HG02938 (cell line): ENCODE measurements at regions not wholly inside any gene's neighbourhood (a gene's known extent, or its start where the extent isn't known, plus 50 kb on each side); places are given as distances from the start of the nearest gene placed in this dataset.
"Not testable (repeated sequence)": the region's sequence is repeated elsewhere in the genome, so short reads cannot be mapped to it uniquely, and the experiment has no call there.

Experiments
- ATAC-seq: cut with Tn5 transposase; IDR thresholded peaks from one replicate; pipeline ENCODE4 v1.9.1; 2021; ENCODE audit warnings: mild to moderate bottlenecking, moderate library complexity; ENCODE audit not compliant: unreplicated experiment

DNA sequence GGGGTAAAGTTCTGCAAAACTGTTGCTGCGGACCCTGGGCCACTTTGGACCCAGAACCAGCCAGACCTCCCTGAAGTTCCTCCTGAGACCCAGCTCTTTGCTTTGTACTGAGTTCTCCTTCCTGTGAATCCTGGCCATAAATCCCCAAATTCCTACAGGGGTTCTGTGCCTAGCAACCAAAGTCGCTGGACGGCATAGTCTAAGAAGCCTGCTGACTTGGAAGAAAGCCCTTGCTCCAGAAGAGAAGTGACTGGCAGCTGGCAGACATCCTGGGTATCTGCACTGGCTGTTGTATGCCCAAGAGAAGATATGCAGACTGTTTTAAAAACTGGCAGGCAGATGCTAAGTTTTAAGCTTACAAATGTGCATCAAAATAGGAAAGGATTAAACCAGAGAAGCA, 99.9 kb upstream of the SLC24A4 start:
- ATAC-seq: no peak

DNA sequence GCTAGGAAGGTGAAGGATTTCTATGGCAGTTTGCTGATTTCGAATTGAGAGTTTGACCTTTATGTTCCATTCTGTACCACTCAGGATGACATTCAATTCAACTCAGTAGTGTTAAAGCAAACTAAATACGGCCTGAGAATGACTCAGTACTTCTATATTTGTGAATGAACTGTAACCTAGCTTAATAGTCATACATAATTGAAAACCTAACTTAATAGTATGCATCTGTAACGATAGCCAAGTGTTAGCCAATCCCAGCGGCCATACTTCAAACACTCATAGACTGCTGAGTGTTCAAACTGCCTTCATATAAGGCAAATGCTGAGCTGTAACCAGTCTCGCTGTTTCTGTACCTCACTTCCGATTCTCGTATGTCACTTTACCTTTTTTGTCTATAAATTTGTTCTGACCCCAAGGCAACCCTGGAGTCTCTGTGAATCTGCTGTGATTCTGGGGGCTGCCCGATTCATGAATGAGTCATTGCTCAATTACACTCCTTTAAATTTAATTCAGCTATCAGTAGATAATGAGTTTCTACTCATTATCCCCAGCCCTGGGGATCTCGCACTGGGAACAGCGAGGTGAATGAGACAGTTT, 98.5 kb upstream of the SLC24A4 start:
- no peak for ATAC-seq

DNA sequence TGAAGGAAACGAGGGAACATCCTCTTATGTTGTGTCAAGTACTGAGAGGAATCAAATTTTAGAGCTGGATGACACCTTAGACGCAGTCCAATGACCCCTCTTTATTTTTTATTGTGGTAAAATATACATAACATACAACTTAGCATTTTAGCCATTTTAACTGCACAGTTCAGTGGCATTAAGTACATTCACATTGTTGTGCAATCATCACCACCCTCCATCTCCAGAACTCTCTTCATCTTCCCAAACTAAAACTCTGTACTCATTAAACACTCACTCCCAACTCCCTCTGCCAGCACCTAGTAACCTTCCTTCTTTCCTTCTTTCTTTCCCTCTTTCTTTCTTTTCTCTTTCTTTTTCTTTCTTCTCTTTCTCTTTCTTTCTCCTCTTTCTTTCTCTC, 97.2 kb upstream of the SLC24A4 start:
- ATAC-seq: no peak

DNA sequence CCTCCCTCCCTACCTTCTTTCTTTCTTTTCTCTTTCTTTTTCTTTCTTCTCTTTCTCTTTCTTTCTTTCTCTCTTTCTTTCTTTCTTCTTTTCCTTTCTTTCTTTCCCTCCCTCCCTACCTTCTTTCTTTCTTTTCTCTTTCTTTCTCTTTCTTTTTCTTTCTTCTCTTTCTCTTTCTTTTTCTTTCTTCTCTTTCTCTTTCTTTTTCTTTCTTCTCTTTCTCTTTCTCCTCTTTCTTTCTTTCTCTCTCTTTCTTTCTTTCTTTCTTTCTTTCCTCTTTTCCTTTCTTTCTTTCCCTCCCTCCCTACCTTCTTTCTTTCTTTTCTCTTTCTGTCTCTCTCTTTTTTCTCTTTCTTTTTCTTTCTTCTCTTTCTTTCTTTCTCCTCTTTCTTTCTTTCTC, 96.8 kb upstream of the SLC24A4 start:
- ATAC-seq: not testable (repeated sequence)

DNA sequence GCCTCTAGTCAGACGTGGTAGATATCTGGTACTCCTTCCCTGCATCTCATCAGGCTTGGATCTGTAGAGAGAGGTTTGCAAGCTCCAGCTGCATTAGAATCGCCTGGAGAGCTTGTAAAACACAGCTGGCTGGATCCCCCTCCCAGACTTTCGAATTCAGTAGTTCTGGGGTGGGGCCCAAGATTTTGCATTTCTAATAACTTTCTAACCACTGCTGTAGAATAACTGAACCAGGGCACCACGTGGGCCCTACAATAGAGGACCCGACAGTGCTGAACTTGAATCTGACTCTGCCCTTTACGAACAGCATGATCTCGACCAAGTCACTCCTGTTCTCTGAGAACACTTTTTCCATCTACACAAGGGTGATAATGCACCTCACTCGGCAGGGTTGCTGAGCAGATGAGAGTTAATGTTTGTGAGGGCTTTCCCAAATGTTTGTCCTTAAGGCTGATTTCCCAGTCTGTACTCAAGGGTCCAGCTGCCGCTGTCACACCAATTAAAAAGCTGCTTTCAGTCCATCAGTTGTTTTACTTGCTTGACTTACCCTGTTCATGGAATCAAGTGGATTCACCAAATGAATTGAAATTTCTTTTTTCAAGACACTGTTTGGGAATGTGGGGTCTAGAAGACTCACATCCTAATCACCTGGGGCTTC, 86.6 kb upstream of the SLC24A4 start:
- no peak for ATAC-seq

DNA sequence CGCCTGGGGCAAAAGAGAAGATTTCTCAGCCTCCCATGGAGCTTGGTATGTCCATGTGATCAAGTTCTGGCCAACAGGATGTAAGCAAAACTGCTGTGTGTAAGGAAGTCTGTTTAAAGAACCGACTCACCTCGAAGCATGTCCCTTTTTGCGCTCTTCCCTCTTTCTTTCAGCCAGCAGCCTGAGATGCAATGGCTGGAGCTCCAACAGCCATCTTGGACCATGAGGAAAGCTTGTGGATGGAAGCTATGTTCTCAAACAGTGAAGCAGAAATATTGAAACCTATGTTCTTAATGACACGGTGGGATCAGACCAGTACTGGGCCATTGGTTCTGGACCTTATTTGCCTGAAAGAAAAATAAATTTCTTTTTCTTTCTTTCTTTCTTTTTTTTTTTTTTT, 82.3 kb upstream of the SLC24A4 start:
- ATAC-seq: no peak

DNA sequence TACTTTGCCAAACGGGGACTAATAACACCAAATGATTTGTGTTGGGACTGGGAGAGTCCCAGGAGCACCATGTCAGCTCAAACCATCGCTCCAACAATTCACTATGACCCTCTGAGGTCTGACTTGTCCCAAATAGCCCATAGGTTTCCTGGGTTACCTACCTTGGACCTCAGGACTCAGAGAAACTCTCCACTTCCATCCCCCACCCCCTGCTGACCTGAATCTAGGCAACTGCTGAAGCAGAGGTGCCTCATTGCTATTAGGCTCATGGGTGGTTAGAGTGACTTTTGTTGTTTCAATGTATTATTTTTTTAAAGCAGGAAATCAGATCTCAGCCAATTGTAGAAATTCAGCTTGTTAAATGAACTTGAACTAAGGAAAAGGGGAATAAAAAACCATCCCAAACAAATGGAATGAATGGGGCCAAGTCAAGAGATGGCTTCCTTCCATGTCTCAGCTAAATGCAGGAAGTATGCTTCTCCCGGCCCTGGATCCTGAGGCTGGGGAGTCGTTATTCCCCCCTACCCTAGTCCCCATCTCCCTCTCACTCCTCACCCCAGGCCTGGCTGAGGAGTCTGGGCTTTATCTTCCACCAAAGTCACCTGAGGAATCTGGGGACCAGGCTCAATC, 80.9 kb upstream of the SLC24A4 start:
- ATAC-seq: no peak

DNA sequence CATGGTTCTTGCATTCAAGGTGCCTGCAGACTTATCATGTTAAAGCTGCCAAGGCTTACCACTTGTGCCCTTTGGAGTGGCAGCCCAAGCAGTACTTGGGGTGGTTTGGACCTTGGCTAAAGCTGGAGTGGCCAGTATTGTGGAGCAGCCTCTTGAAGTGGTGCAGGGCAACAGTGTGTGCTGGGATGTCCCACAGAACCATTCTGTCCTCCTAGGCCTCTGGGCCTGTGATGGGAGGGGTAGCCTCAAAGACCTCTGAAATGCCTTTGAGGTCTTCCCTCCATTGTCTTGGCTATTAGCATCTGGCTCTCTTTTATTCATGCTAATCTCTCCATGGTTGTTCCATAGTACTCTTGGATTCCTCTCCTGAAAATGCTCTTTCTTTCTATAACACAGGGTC, 78.2 kb upstream of the SLC24A4 start:
- ATAC-seq: no peak

DNA sequence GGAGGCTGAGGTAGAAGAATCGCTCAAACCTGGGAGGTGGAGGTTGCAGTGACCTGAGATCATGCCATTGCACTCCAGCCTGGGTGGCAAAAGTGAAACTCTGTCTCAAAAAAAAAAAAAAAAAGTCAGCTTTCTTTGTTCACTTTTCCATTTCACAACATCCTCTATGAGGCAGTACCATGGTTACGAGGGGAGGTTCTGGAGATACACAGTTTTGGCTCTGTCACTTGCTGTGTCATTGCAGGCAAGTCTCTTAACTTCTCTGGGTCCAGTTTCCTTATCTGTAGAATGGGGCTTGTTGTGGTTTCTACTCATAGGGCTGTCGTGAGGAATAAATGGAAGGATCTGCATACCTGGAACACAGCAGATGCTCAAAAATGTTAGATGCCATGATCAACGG, 75.6 kb upstream of the SLC24A4 start:
- ATAC-seq: no peak

DNA sequence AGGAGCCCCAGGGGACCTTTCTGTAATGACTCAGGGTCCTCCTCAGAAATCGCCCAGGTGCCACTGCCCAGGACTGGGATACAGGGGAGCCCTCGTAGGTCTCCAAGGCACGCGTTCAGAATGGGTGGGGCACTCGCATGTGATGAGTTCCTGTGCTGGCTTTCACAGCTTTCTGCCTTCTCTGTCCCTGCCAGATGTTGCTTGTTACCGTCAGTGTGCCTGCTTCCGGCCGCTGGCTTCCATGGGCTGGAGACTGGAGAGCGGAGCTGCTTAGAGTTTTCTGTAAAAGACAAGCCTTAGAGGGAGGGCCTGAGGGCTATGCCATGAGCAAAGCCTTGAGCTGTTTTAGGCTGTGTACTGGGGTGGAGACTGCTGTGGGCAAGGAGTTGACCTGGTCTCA, 75.0 kb upstream of the SLC24A4 start:
- ATAC-seq: no peak

DNA sequence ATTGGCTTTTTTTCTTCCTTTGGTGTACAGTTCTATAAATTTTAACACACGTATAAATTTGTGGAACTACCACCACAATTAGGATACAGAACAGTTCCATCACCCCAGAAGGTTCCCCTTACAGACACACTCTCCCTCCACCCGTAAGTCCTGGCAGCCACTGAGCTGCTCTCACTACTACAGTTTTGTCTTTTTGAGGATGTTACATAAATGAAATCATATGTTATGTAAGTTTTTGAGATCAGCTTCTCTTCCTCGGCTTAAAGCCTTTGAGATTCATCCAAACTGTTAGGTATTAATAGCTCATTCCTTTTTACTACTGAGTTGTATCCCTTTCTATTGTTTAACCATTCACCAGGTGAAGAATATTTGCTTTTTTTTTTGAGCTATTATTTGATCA, 74.3 kb upstream of the SLC24A4 start:
- ATAC-seq: no peak

DNA sequence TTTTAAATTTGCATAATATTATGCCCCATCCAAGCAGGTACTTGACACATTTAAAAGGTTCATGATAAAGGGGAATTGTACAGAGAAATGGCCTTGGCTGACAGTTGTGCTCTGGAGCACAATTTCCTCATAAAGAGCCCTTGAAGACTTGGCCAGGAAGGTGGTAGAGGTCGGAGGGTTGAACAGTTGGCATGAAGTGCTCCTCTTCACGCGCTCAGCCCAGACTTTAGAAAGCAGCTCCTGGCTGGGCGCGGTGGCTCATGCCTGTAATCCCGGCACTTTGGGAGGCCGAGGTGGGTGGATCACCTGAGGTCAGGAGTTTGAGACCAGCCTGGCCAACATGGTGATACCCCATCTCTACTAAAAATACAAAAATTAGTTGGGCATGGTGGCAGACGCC, 72.6 kb upstream of the SLC24A4 start:
- ATAC-seq: not testable (repeated sequence)

DNA sequence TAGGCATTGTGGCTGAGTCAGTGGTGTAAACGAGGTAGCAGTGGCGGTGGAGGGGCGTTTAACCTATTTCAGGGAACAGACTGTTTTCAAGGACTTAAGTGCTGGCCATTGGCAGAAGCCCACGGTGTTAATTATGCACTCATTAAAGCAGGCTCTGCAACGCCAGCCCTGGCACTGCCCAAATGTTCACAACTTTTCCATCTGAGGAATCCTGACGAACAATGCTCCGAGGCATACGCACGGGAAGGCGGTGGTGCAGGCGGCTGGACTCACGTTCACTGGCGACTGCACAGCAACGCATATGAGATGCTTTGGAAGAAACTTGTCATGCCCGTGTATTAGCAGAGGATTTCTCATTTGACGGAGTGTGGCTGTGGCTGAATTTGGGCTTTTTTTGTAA, 70.6 kb upstream of the SLC24A4 start:
- no peak for ATAC-seq

DNA sequence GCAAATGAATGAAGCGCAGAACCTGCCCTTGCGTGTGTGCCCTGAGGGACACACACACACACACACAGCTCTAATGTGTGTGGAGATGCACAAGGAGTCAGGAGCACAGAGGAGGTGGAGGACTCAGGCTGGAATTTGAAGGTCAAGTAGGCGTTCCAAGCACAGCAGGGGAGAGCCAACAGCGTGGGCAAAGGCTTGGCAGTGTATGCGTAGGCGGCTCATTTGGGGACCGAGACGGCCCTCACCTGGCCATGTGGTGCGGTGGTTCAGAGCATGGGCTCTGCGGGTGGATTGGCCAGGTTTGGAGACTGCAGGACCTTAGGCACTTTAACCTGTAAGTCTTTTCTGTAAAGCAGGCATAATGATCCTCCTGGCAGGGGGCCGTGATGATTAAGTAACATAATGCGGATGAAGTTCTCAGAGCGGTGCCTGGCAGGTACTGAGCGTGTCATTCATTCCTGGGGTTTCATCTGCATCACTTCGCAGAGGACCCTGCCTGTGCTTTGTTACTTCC, 69.5 kb upstream of the SLC24A4 start:
- no peak for ATAC-seq

DNA sequence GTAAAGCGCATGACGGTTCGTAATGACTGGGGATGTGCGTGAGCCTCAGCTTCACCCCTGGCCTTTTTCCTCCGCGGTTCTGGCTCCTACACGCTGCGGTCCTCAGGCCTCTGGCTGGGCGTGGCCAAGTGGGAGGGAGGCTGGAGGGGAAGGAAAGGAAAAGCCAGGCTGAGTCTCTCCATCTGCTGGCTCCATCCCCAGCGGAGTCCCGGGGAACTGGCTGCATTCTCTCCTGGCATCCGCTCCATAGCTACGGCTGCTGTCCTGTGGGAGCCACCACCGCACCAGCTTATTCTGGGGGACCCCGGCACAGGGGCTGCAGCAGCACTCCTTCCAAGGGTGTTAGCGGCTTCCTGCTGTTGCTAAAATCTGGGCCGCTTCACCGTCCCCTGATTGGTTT, 68.2 kb upstream of the SLC24A4 start:
- ATAC-seq: no peak

DNA sequence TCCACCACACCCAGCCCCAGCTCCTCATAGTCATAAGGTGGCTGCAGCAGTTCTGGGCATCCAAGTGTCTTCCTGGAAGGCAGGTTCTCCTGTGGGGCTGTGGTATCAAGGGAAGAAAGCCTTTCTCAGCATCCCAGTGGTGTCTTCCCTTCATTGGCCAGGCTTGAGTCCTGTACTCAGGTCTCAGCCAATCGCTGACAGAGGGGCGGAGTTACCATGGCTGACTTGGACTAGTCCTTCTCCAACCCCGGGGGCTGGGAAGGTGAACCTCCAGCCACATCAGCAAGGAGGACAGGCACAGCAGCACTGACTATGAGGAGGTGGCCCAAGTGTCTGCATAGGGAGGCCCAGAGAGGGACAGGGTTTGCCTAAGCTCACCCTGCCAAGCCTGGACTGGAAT, 64.0 kb upstream of the SLC24A4 start:
- no peak for ATAC-seq

DNA sequence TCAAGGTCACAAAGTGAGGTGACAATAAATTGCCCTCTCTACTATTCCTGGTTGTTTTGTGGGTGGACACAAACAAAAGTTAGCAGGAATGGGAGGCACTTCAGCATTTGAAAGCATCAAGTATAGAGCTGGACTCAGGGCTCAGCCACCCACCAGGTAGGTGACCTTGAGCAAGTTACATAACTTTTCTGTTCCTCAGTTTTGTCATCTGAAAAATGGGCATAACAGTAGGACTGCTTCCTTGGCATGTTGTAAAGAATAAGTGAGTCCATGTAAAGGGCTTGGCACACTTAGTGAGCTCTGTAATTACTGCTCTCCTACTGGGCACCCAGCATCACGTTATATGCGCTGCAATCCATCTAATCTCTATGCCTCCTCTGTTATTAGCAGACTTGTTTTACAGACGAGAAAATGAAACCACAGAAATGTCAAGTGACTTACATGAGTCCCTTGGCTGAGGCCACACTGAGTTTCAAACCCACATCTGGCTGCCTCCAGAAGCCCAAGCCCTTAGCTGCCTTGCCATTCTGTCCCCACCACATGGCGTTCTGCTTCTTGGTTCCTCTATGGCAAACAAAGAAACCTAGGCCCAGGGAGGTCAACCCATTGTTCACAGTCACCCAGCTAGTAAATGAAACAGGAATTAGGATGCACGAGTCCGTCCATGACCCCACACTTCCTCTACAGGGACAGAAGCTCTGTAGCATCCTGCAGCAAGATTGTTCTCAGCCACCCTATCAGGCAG, 63.2 kb upstream of the SLC24A4 start:
- peak; percentile 70 for ATAC-seq

DNA sequence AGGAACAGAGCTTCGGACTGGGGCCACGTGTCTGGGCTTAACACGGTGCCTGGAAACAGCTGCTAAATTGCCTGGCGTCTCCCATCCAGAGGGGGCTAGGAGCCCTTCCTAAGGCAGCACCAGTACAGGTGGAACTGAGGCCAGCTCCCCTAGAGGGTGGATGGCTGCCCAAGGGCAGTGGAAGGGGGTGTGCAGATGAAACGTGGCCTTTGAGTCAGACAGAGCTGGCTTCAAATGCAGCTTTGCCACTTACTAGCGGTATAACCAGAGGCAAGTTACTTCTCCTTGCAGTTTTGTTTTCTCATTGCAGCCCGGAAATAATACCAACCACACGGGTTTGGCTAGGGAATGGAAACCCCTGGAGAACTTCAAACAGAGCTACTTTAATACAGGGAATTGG, 59.3 kb upstream of the SLC24A4 start:
- no peak for ATAC-seq

DNA sequence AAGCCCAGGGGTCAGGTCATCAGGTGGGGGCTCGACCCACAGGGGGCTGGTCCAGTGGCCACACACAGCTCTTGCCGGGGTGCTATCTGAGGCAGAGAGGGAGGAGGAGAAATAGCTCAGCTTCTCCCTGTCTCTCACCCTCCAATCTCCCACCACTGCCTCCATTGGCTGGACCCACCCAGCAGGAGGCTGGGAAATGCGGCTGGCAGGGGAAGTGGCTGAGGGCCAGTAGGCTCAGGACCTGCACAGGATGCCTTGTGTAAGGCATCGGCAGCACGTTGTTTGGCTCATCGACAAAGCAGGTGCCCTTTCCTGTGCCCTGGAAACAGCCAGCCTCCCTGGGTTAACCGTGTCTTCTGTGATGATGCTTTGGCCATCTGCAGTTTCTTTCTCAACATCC, 58.8 kb upstream of the SLC24A4 start:
- ATAC-seq: no peak

DNA sequence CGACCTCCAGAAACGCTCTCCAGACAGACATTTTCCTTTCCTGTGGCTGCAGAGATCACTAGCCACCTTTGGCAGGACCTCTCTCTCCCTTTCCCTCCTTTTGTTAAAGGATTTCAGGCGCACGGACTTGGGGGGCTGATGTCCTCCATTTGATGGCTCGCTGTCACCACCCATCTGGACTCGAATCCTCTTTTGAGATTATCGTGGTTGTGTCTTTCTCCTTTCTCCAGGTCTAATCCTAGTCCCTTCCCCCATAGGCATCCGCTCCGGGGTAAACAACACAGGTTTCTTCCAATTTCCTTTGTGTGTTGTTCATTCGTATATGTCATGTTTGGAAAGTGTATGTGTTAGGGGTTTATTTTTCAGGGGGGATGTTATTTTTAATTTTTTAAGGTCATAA, 56.7 kb upstream of the SLC24A4 start:
- ATAC-seq: no peak
